GM23248 (cell line): ENCODE measurements at regions not wholly inside any gene's neighbourhood (a gene's known extent, or its start where the extent isn't known, plus 50 kb on each side); places are given as distances from the start of the nearest gene placed in this dataset.

Source experiments
- DNase-seq: peaks from one replicate; pipeline ENCODE4 v3.0.0-alpha.2; 2015
- H2AFZ ChIP-seq: fragments of 200-600 bp; sonication (generic); 2 replicates; pipeline ENCODE4 v1.6.1; 2016; ENCODE audit warnings: antibody characterized with exemption
- H3F3A ChIP-seq: fragments of 200-600 bp; sonication (generic); 2 replicates; pipeline ENCODE4 v1.6.1; 2016; ENCODE audit warnings: mild to moderate bottlenecking, antibody characterized with exemption, mixed run types; ENCODE audit not compliant: insufficient read depth
- H3K27ac ChIP-seq: fragments of 200-600 bp; sonication (generic); 2 replicates; pipeline ENCODE4 v1.5.1; 2016; ENCODE audit warnings: mild to moderate bottlenecking
- H3K27me3 ChIP-seq: fragments of 200-600 bp; sonication (generic); replicated peaks from 2 replicates; pipeline ENCODE4 v1.6.1; 2016; ENCODE audit warnings: mild to moderate bottlenecking; ENCODE audit not compliant: insufficient read depth
- H3K36me3 ChIP-seq: fragments of 200-600 bp; sonication (generic); 2 replicates; pipeline ENCODE4 v1.6.1; 2016; ENCODE audit warnings: low read depth, mild to moderate bottlenecking
- H3K4me1 ChIP-seq: fragments of 200-600 bp; sonication (generic); 2 replicates; pipeline ENCODE4 v1.6.1; 2016; ENCODE audit warnings: mild to moderate bottlenecking; ENCODE audit not compliant: insufficient read depth
- H3K4me2 ChIP-seq: fragments of 200-600 bp; sonication (generic); one replicate; pipeline ENCODE4 v1.6.1; 2016; ENCODE audit warnings: mild to moderate bottlenecking; ENCODE audit not compliant: unreplicated experiment
- H3K4me3 ChIP-seq: fragments of 200-600 bp; sonication (generic); 2 replicates; pipeline ENCODE4 v1.5.1; 2016; ENCODE audit warnings: mild to moderate bottlenecking
- H3K79me2 ChIP-seq: fragments of 200-600 bp; sonication (generic); 2 replicates; pipeline ENCODE4 v1.6.1; 2016; ENCODE audit warnings: mild to moderate bottlenecking; ENCODE audit not compliant: insufficient read depth
- H3K9ac ChIP-seq: fragments of 200-600 bp; sonication (generic); 2 replicates; pipeline ENCODE4 v1.6.1; 2016; ENCODE audit warnings: mild to moderate bottlenecking
- H3K9me2 ChIP-seq: fragments of 200-600 bp; sonication (generic); 2 replicates; pipeline ENCODE4 v1.6.1; 2016; ENCODE audit warnings: mixed run types, mild to moderate bottlenecking, moderate library complexity; ENCODE audit not compliant: insufficient read depth
- H3K9me3 ChIP-seq: fragments of 200-600 bp; sonication (generic); one replicate; pipeline ENCODE4 v1.6.1; 2017; ENCODE audit warnings: low read depth
- H4K20me1 ChIP-seq: fragments of 200-600 bp; sonication (generic); 2 replicates; pipeline ENCODE4 v1.6.0; 2016; ENCODE audit not compliant: insufficient read depth
- EZH2 ChIP-seq: fragments of 200-600 bp; sonication (generic); IDR thresholded peaks from 2 replicates; pipeline ENCODE4 v1.6.1; 2018; ENCODE audit warnings: antibody characterized with exemption, mild to moderate bottlenecking; ENCODE audit not compliant: insufficient read depth, poor library complexity, severe bottlenecking
- EZH2phosphoT487 ChIP-seq: fragments of 200-600 bp; sonication (generic); IDR thresholded peaks from 2 replicates; pipeline ENCODE4 v1.6.1; 2018; ENCODE audit warnings: antibody characterized with exemption, moderate library complexity, mild to moderate bottlenecking, low read depth; ENCODE audit not compliant: insufficient read depth
- WGBS, 2 experiments: methylation state at CpG; one replicate each; pipeline ENCODE4 v1.1.6; 2015 to 2017; ENCODE audit warnings: low lambda C conversion rate in 2 of 2, low coverage in 1 of 2; ENCODE audit errors: missing lambda C conversion rate in 2 of 2; 5-methylcytosine and 5-hydroxymethylcytosine counted together
- in situ Hi-C: fragments of 300-500 bp; cut with MboI; formaldehyde crosslinking; loops from 2 replicates; pipeline ENCODE4 v1.15.0; 2020

- Histone ChIP-seq H3K4me3 (no peak overlapping the region), H3K27ac (no peak overlapping the region), H3K4me1 (no peaks in the 10 kb centered on the region), H3K36me3 (no peaks in the 10 kb centered on the region), H3K9me2 (no peaks in the 10 kb centered on the region), H2AFZ (no peak overlapping the region), H3K79me2 (no peaks in the 10 kb centered on the region), H3K27me3 (no peaks in the 10 kb centered on the region), H3K9me3 (no peaks in the 10 kb centered on the region), H3F3A (no peaks in the 10 kb centered on the region), H3K4me2 (no peak overlapping the region), H4K20me1 (no peaks in the 10 kb centered on the region), H3K9ac (no peak overlapping the region)
- TF ChIP-seq EZH2phosphoT487 = no peak
- TF ChIP-seq EZH2 = no peak
- in situ Hi-C loops = no loop called here
- no peak for DNase-seq
- 11% methylated on average over 4 of the region's 4 CpGs for WGBS, 2 experiments
These were observed 852.1 kb upstream of the MBL2 start for GRCh38 chr10:53624722-53625121.

- DNase-seq = no peak
- TF ChIP-seq EZH2phosphoT487 (no peak), EZH2 (no peak)
- Histone ChIP-seq H2AFZ (no peak overlapping the region), H3K27ac (no peak overlapping the region), H3K9me2 (no peaks in the 10 kb centered on the region), H3K4me1 (no peaks in the 10 kb centered on the region), H3K9ac (no peak overlapping the region), H3K4me3 (no peak overlapping the region), H3K79me2 (no peaks in the 10 kb centered on the region), H3K27me3 (no peaks in the 10 kb centered on the region), H3K36me3 (no peaks in the 10 kb centered on the region), H3F3A (no peaks in the 10 kb centered on the region), H3K9me3 (no peaks in the 10 kb centered on the region), H4K20me1 (no peaks in the 10 kb centered on the region), H3K4me2 (no peak overlapping the region)
- in situ Hi-C loops = no loop called here
- 17 to 22% methylated on average over 2 of the region's 2 CpGs for WGBS, 2 experiments
These were observed 849.6 kb upstream of the MBL2 start for GRCh38 chr10:53622201-53622600.

GRCh38 chr10:53619671-53620070, 847.1 kb upstream of the MBL2 start:
- Histone ChIP-seq H3K36me3 (no peaks in the 10 kb centered on the region), H3K79me2 (no peaks in the 10 kb centered on the region), H4K20me1 (no peaks in the 10 kb centered on the region), H3K9ac (no peak overlapping the region), H3F3A (no peaks in the 10 kb centered on the region), H3K27ac (no peak overlapping the region), H3K27me3 (no peaks in the 10 kb centered on the region), H3K4me2 (no peak overlapping the region), H3K9me3 (no peaks in the 10 kb centered on the region), H2AFZ (no peak overlapping the region), H3K4me3 (no peak overlapping the region), H3K4me1 (no peaks in the 10 kb centered on the region), H3K9me2 (no peaks in the 10 kb centered on the region)
- TF ChIP-seq EZH2 = no peak
- no peak for TF ChIP-seq EZH2phosphoT487
- WGBS, 2 experiments = 4 to 11% methylated on average over 2 of the region's 2 CpGs
- in situ Hi-C loops = no loop called here
- DNase-seq = no peak

GRCh38 chr10:53607691-53608090, 835.1 kb upstream of the MBL2 start:
- H3K9me2 ChIP-seq = no peaks in the 10 kb centered on the region
- no peak overlapping the region for H3K9ac ChIP-seq
- H3K79me2 ChIP-seq = no peaks in the 10 kb centered on the region
- 20% methylated on average over 3 of the region's 3 CpGs for WGBS, 2 experiments
- no peaks in the 10 kb centered on the region for H3K27me3 ChIP-seq
- DNase-seq = no peak
- H4K20me1 ChIP-seq = no peaks in the 10 kb centered on the region
- H3K4me1 ChIP-seq = no peaks in the 10 kb centered on the region
- H3K4me3 ChIP-seq = no peak overlapping the region
- H3K9me3 ChIP-seq = no peaks in the 10 kb centered on the region
- H2AFZ ChIP-seq = no peak overlapping the region
- TF ChIP-seq EZH2phosphoT487 = no peak
- TF ChIP-seq EZH2 = no peak
- H3K36me3 ChIP-seq = no peaks in the 10 kb centered on the region
- no peaks in the 10 kb centered on the region for H3F3A ChIP-seq
- no peak overlapping the region for H3K27ac ChIP-seq
- no peak overlapping the region for H3K4me2 ChIP-seq
- in situ Hi-C loops = no loop called here

- Histone ChIP-seq H3K79me2 (no peaks in the 10 kb centered on the region), H3F3A (no peaks in the 10 kb centered on the region), H3K36me3 (no peaks in the 10 kb centered on the region), H4K20me1 (no peaks in the 10 kb centered on the region), H3K4me1 (no peaks in the 10 kb centered on the region), H3K4me3 (no peak overlapping the region), H3K9me2 (no peaks in the 10 kb centered on the region), H3K27ac (no peak overlapping the region), H2AFZ (no peak overlapping the region), H3K9ac (no peak overlapping the region), H3K27me3 (no peaks in the 10 kb centered on the region), H3K9me3 (no peaks in the 10 kb centered on the region), H3K4me2 (no peak overlapping the region)
- DNase-seq = no peak
- 19 to 23% methylated on average over 3 of the region's 3 CpGs for WGBS, 2 experiments
- in situ Hi-C loops = no loop called here
- TF ChIP-seq EZH2 (no peak), EZH2phosphoT487 (no peak)
These were observed 834.4 kb upstream of the MBL2 start for GRCh38 chr10:53606981-53607380.
